ENCODE measurements at regions not wholly inside any gene's neighbourhood (a gene's known extent, or its start where the extent isn't known, plus 50 kb on each side); places are given as distances from the start of the nearest gene placed in this dataset.
"Not testable (repeated sequence)": the region's sequence is repeated elsewhere in the genome, so short reads cannot be mapped to it uniquely, and the experiment has no call there.

DNA sequence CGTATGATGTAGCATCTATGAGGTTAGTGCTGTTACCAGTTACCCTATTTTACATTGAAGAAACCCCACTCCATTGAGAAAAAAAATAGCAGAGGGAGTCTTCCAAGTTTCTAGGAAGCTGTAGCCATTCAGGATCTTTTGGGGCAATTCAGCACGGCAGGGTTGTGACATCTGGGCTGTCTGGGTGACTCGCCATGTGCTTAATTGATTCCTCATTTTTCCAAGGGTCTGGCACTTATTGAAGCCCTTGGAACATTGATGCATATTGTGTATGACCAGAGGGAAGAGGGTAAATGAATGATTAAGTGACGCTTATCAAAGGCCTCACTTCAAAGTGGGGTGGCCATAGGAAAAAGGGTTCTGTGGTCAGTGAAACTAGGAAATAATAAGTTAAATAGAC lies 248.7 kb downstream of the ARHGAP12 start:
- no peak for DNase-seq

GRCh38 chr10:31678575-31679516 lies 249.8 kb downstream of the ARHGAP12 start:
- no peak for DNase-seq

GRCh38 chr10:31678139-31678536 lies 250.5 kb downstream of the ARHGAP12 start:
- DNase-seq = no peak

DNA sequence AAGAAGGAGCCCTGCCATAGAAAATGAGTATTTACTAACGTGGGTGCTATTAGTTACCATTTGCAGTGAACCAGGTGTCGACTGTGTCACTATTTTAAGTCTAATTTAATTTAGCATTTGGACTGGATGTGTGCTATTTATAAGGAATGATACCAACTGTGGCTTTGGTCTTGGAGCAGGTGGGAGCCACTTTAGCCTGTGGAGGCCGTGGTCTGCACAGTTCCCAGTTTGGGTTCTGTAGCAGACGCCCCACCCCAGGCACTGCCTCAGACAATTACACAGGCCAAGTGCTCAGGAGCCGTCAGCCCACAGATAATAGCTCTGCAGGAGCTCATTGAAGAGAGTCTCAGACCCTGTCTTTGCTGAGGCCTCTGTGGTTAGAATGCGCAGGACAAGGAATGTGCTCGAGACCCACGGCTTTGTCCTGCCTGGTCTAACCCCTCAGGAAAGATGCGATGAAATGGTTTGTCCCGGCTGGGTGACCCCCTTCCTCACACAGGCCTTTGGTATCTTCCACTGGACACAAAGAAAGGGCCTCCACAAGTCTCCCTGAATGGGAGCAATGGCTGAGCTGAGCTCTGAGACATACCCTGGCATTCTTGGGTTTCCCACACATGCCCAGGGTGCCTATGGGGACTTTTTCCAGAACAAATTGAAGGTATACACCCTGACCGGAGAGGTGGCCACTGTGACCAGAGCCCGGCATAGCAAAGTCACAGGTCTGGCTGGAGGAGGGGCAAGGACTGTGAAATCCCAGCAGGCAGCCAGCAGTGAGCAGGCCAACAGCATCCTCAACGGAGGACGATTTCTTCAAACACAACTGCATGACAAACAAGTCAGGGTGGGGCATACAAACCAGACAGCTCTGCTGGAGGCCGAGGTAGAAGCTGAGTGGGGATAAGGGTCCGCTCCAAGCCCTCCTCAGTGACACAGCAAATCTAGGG lies 251.2 kb downstream of the ARHGAP12 start:
- no peak for DNase-seq

DNA sequence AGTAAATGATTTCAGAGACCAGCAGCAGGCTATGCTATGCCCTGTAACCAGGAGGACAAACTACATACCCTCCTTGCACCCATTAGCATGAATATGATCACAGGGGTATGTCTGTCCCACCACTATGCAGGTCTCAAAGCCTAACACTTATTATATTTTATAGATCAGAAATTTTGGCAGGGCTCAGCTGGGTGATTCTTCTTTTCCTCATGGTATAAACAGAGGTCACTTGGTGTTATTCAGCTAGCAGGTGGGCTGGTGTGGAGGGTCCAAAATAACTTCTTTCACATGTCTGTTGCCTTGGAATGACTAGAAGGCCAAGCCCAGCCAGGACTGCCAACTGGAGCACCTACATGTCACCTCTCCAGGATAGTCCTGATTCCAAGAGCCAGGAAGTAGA lies 252.9 kb downstream of the ARHGAP12 start:
- no peak for DNase-seq

GRCh38 chr10:31669357-31669756 lies 259.3 kb downstream of the ARHGAP12 start:
- DNase-seq = no peak

DNA sequence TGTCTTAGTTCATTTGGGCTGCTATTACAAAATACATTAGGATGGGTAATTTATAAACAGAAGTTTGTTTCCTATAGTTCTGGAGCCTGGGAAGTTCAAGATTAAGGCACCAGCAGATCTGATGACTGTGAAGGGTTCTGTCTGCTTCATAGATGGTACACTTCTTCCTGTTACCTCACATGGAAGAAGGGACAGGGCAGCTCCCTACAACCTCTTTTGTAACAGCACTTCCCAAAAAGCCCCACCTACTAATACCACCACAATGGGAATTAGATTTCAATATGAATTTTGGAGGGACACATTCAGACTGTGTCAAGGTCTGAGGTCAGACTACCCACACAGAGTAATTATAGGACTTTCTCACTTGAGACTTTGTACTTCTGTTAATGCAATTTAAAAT lies 260.3 kb downstream of the ARHGAP12 start:
- peak; percentile 55 to 56 for DNase-seq

GRCh38 chr10:31665764-31666279 lies 262.8 kb downstream of the ARHGAP12 start:
- DNase-seq = not testable (repeated sequence)

GRCh38 chr10:31664803-31665202 lies 263.8 kb downstream of the ARHGAP12 start:
- no peak for DNase-seq

- DNase-seq = not testable (repeated sequence)
These were observed 264.6 kb downstream of the ARHGAP12 start for GRCh38 chr10:31664071-31664470.

DNA sequence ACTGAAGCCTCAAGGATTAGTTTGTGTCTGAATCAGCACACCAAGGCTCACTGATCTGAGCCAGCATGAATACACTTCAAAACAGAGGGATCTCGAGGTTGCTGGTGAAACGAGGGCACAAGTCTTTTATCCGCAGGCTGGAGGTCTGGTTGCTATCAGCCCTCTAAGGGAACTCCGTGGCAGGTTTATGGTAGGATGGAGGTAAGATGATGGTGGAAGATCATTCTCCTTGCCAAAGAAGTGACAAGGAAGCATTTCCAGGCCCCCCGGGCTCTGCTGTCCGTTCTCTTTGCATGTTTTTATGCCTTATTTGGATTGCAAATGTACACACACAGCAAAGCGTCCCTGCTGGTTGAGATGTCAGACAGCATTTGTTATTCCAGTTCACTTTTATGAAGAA lies 268.3 kb downstream of the ARHGAP12 start:
- DNase-seq = no peak

- no peak for DNase-seq
These were observed 269.0 kb downstream of the ARHGAP12 start for GRCh38 chr10:31659665-31660064.

- DNase-seq = no peak
These were observed 271.2 kb downstream of the ARHGAP12 start for GRCh38 chr10:31657434-31657872.

- no peak for DNase-seq
These were observed 271.7 kb downstream of the ARHGAP12 start for GRCh38 chr10:31656851-31657433.

- DNase-seq = no peak
These were observed 276.6 kb downstream of the ARHGAP12 start for GRCh38 chr10:31652038-31652437.

GRCh38 chr10:31650010-31650409 lies 278.6 kb downstream of the ARHGAP12 start:
- DNase-seq = no peak

- no peak for DNase-seq
These were observed 279.7 kb downstream of the ARHGAP12 start for GRCh38 chr10:31648966-31649365.

DNA sequence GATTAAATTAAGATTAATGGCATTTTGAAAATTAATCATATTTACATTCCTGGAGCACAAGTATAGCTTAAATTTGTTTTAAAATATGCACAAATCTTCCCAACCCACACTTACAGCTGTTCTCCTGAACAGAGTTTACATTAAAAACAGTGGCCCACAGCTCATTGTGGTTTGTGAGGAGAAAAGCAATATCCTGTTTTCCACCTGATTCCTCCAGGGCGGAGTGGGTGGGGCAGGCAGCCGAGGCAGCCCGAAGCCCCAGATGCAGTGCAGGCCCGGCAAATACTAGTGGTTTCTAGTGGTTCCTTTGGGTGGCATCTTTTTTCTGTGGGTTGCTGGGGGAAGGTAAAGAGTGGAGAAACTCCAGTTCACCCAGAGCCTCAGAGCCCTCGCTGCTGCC lies 280.8 kb downstream of the ARHGAP12 start:
- no peak for DNase-seq

- DNase-seq = no peak
These were observed 282.1 kb downstream of the ARHGAP12 start for GRCh38 chr10:31646519-31646918.

DNA sequence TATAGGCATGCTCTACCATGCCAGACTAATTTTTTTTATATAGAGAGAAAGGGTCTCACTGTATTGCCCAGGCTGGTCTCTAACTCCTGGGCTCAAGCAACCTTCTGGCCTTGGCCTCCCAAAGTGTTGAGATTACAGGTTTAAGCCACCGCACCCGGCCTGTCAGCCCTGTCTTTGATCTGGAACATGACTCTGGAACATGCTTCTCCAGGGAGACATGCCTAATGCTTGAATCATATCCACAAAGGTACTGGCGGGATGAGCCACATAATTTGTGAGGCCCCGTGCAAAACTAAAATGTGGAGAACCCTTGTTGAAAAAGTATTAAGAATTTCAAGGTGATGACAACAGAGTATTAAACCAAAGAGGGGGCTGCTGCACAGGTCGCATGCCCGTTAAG lies 282.8 kb downstream of the ARHGAP12 start:
- DNase-seq = no peak

- peak; percentile 26 to 62 for DNase-seq
These were observed 283.5 kb downstream of the ARHGAP12 start for GRCh38 chr10:31644931-31645633.

DNA sequence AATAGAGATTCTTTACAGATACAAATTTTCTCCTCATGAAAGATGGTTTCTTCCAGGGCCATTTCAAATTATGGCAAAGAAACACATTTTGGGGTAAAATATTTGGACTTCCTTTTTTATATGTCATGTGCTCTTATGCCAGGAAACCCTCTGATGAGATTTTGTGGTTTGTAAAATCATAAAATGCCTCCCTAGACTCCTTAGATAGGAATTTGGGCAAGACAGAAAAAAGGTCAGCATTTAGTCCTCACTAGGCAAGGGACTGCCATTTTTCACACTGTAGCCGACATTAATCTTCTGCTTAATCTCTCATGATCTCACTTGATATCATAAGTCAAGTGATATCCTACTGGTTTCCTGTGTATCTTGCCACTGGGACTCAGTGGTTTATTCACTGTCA lies 286.4 kb downstream of the ARHGAP12 start:
- DNase-seq = peak in 1 of 2 donors; percentile 25
